DOHH2 (cell line): ENCODE measurements at regions not wholly inside any gene's neighbourhood (a gene's known extent, or its start where the extent isn't known, plus 50 kb on each side); places are given as distances from the start of the nearest gene placed in this dataset.

Experiments
- H3F3A ChIP-seq: fragments of 200-600 bp; sonication (generic), shearing (Covaris generic); 2 replicates; pipeline ENCODE4 v1.6.0; 2016; ENCODE audit warnings: antibody characterized with exemption, mild to moderate bottlenecking; ENCODE audit not compliant: control insufficient read depth, insufficient read depth
- H3K27ac ChIP-seq: fragments of 200-600 bp; sonication (generic); 2 replicates; pipeline ENCODE4 v1.5.1; 2014; ENCODE audit warnings: low read depth, mild to moderate bottlenecking, low read length, moderate library complexity
- H3K27me3 ChIP-seq: fragments of 200-600 bp; sonication (generic); 2 replicates; pipeline ENCODE4 v1.6.1; 2014; ENCODE audit warnings: mild to moderate bottlenecking, low read length, mixed read lengths; ENCODE audit not compliant: control insufficient read depth
- H3K36me3 ChIP-seq: fragments of 200-600 bp; sonication (generic); 2 replicates; pipeline ENCODE4 v1.6.1; 2014; ENCODE audit warnings: mild to moderate bottlenecking, low read length, moderate library complexity, mixed read lengths; ENCODE audit not compliant: control insufficient read depth
- H3K4me1 ChIP-seq: fragments of 200-600 bp; sonication (generic); 2 replicates; pipeline ENCODE4 v1.6.1; 2014; ENCODE audit warnings: mild to moderate bottlenecking, low read length, mixed read lengths; ENCODE audit not compliant: control insufficient read depth
- H3K4me2 ChIP-seq: fragments of 200-600 bp; sonication (generic); 2 replicates; pipeline ENCODE4 v1.6.0; 2014; ENCODE audit warnings: mild to moderate bottlenecking, low read length, moderate library complexity
- H3K4me3 ChIP-seq: fragments of 200-600 bp; sonication (generic); 2 replicates; pipeline ENCODE4 v1.5.1; 2014; ENCODE audit warnings: mild to moderate bottlenecking, low read length, mixed read lengths
- H3K79me2 ChIP-seq: fragments of 200-600 bp; sonication (generic); 2 replicates; pipeline ENCODE4 v1.6.1; 2014; ENCODE audit warnings: mild to moderate bottlenecking, low read length, mixed read lengths; ENCODE audit not compliant: control insufficient read depth
- H3K9me2 ChIP-seq: fragments of 200-600 bp; sonication (generic); replicated peaks from 2 replicates; pipeline ENCODE4 v1.6.1; 2014; ENCODE audit warnings: mild to moderate bottlenecking, low read length, mixed read lengths; ENCODE audit not compliant: control insufficient read depth
- H3K9me3 ChIP-seq: fragments of 200-600 bp; sonication (generic); 2 replicates; pipeline ENCODE4 v1.6.1; 2014; ENCODE audit warnings: antibody characterized with exemption, low read length, mixed read lengths; ENCODE audit not compliant: control insufficient read depth, insufficient read depth
- H4K20me1 ChIP-seq: fragments of 200-600 bp; sonication (generic); 2 replicates; pipeline ENCODE4 v1.6.0; 2014; ENCODE audit warnings: low read depth, mild to moderate bottlenecking, antibody characterized with exemption, low read length, moderate library complexity; ENCODE audit not compliant: control insufficient read depth, insufficient read depth
- EZH2phosphoT487 ChIP-seq: fragments of 200-600 bp; sonication (generic); IDR thresholded peaks from 2 replicates; pipeline ENCODE4 v1.6.1; 2017; ENCODE audit warnings: borderline replicate concordance, mild to moderate bottlenecking, antibody characterized with exemption, low read length, moderate library complexity, mixed read lengths
- TF ChIP-seq, protein P1 (sequence below): fragments of 200-600 bp; sonication (generic); IDR thresholded peaks from one replicate; pipeline ENCODE4 v1.5.1; 2014; ENCODE audit warnings: antibody characterized with exemption, mild to moderate bottlenecking, low read depth, low read length; ENCODE audit not compliant: poor library complexity, severe bottlenecking

DNA sequence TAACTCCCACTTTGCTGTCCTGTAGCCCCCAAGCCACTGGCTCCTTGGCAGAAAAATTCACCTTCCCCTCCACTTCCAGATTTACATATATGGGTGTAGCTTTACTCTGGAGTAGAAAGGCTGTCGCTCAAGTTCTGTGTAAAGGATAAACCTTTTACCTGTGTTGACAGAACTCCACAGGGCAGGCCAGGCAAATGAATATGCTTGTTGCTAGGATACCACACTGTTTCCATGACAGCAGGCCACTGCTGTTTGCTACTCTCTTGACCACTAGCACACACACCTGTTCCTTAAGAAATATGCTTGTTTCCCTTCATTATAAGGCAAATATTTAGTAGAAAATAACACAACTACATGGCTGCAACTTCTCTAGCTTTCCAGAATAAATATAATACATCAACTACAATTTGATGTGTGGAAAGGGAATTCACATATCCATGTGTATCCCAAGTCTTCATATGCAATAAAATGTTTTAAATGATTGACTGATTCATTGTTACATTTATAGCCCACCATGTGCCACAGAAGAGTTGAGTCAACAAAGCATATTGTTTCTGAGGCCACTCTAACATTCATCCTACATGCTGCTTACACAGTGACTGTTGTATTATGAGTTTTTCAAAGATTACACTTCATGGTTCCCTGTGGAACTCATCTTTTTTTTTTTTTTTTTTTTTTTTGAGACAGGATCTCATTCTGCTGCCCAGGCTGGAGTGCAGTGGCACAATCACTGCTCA, 56.2 kb upstream of the ROCK1 start:
- Histone ChIP-seq H3K9me3 (no peaks in the 10 kb centered on the region), H3K4me1 (no peaks in the 10 kb centered on the region), H4K20me1 (no peaks in the 10 kb centered on the region), H3K9me2 (no peaks in the 10 kb centered on the region), H3K27ac (no peak overlapping the region), H3F3A (no peaks in the 10 kb centered on the region), H3K79me2 (no peaks in the 10 kb centered on the region), H3K27me3 (no peaks in the 10 kb centered on the region), H3K4me3 (no peak overlapping the region), H3K4me2 (no peak overlapping the region), H3K36me3 (no peaks in the 10 kb centered on the region)
- TF ChIP-seq, protein P1, sequence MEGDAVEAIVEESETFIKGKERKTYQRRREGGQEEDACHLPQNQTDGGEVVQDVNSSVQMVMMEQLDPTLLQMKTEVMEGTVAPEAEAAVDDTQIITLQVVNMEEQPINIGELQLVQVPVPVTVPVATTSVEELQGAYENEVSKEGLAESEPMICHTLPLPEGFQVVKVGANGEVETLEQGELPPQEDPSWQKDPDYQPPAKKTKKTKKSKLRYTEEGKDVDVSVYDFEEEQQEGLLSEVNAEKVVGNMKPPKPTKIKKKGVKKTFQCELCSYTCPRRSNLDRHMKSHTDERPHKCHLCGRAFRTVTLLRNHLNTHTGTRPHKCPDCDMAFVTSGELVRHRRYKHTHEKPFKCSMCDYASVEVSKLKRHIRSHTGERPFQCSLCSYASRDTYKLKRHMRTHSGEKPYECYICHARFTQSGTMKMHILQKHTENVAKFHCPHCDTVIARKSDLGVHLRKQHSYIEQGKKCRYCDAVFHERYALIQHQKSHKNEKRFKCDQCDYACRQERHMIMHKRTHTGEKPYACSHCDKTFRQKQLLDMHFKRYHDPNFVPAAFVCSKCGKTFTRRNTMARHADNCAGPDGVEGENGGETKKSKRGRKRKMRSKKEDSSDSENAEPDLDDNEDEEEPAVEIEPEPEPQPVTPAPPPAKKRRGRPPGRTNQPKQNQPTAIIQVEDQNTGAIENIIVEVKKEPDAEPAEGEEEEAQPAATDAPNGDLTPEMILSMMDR = no peak
- no peak for TF ChIP-seq EZH2phosphoT487

DNA sequence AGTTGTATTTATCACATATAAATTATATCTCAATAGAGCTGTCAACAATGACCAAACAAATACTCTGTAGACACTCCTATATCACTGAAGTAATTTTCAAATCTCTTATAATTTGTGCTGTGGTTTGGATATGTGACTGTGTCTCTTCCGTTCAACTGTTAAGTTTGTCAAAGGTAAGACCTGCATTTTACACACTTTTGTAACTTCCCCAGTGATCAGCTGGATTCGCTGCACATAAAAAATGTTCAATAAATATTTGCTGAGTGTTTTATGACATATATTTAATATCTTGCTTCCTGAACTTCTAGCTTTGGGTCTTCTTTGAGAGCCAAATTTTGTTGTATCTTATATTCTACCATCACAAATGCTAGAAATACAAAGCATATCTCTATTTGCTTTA, 57.3 kb upstream of the ROCK1 start:
- H3K9me2 ChIP-seq = no peaks in the 10 kb centered on the region
- no peaks in the 10 kb centered on the region for H3F3A ChIP-seq
- no peaks in the 10 kb centered on the region for H3K79me2 ChIP-seq
- no peak for TF ChIP-seq EZH2phosphoT487
- TF ChIP-seq, protein P1 = no peak
- no peaks in the 10 kb centered on the region for H3K4me1 ChIP-seq
- H3K4me2 ChIP-seq = no peak overlapping the region
- H4K20me1 ChIP-seq = no peaks in the 10 kb centered on the region
- H3K9me3 ChIP-seq = no peaks in the 10 kb centered on the region
- H3K27me3 ChIP-seq = no peaks in the 10 kb centered on the region
- no peak overlapping the region for H3K4me3 ChIP-seq
- H3K27ac ChIP-seq = no peak overlapping the region
- no peaks in the 10 kb centered on the region for H3K36me3 ChIP-seq

DNA sequence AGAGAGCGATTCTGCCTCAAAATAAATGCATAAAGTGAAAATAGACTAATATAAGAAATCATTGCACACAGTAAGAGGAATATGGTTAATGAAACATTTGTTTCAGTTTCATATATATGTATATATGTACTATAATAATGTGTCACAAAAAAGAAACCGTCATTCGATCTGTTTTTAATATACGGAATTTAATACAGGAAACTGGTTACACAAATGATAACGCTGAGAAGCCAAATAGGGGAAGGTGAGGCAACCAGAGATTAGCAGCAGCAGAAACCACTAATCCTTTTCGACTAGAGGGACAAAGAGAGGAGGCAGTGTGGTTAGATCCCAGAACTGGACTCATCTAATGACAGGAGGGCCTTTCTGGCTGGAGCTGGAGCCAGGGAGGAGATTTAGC, 64.2 kb upstream of the GREB1L start:
- Histone ChIP-seq H3K4me1 (no peaks in the 10 kb centered on the region), H3K9me2 (no peaks in the 10 kb centered on the region), H3K27ac (no peak overlapping the region), H3K4me3 (no peak overlapping the region), H3K36me3 (no peaks in the 10 kb centered on the region), H3K4me2 (no peak overlapping the region), H4K20me1 (no peaks in the 10 kb centered on the region), H3K79me2 (no peaks in the 10 kb centered on the region), H3F3A (no peaks in the 10 kb centered on the region), H3K27me3 (no peaks in the 10 kb centered on the region), H3K9me3 (no peaks in the 10 kb centered on the region)
- no peak for TF ChIP-seq EZH2phosphoT487
- TF ChIP-seq, protein P1 = no peak
